Endodermal cell (in vitro differentiated cells): ENCODE measurements at regions not wholly inside any gene's neighbourhood (a gene's known extent, or its start where the extent isn't known, plus 50 kb on each side); places are given as distances from the start of the nearest gene placed in this dataset.

Experiments used
- DNase-seq: peaks from one replicate; pipeline ENCODE4 v3.0.0-alpha.2; 2017
- H3K27ac ChIP-seq: 2 replicates; pipeline ENCODE4 v1.5.1; 2013; ENCODE audit warnings: mild to moderate bottlenecking, low read depth, low read length, moderate library complexity
- H3K27me3 ChIP-seq: 2 replicates; pipeline ENCODE4 v1.6.1; 2013; ENCODE audit warnings: mild to moderate bottlenecking, low read length, moderate library complexity; ENCODE audit not compliant: insufficient read depth, control insufficient read depth, poor library complexity, severe bottlenecking
- H3K36me3 ChIP-seq: 2 replicates; pipeline ENCODE4 v1.7.0; 2013; ENCODE audit warnings: mild to moderate bottlenecking, low read length, moderate library complexity; ENCODE audit not compliant: control insufficient read depth, insufficient read depth
- H3K4me1 ChIP-seq: one replicate; pipeline ENCODE4 v1.7.0; 2013; ENCODE audit warnings: low read length; ENCODE audit not compliant: control insufficient read depth, insufficient read depth
- H3K4me3 ChIP-seq: 2 replicates; pipeline ENCODE4 v1.5.1; 2013; ENCODE audit warnings: mild to moderate bottlenecking, low read length, moderate library complexity
- H3K9ac ChIP-seq: 2 replicates; pipeline ENCODE4 v1.6.1; 2013; ENCODE audit warnings: mild to moderate bottlenecking, low read length, moderate library complexity; ENCODE audit not compliant: poor library complexity, severe bottlenecking; ENCODE audit errors: extremely low read depth
- H3K9me3 ChIP-seq: 2 replicates; pipeline ENCODE4 v1.6.1; 2013; ENCODE audit warnings: mild to moderate bottlenecking, low read length, moderate library complexity; ENCODE audit not compliant: control insufficient read depth
- H3K27ac Mint-ChIP-seq: 2 replicates; pipeline ENCODE4 v1.8.0; 2020; ENCODE audit warnings: mixed read lengths
- H3K27me3 Mint-ChIP-seq: 2 replicates; pipeline ENCODE4 v1.8.0; 2021; ENCODE audit warnings: mild to moderate bottlenecking, mixed read lengths; ENCODE audit not compliant: insufficient read depth
- H3K36me3 Mint-ChIP-seq: 2 replicates; pipeline ENCODE4 v1.8.0; 2020; ENCODE audit warnings: low read depth, mixed read lengths
- H3K4me1 Mint-ChIP-seq: 2 replicates; pipeline ENCODE4 v1.8.0; 2020; ENCODE audit warnings: mixed read lengths
- H3K4me3 Mint-ChIP-seq: 2 replicates; pipeline ENCODE4 v1.8.0; 2020; ENCODE audit warnings: mild to moderate bottlenecking, moderate library complexity, mixed read lengths
- H3K9me3 Mint-ChIP-seq: 2 replicates; pipeline ENCODE4 v1.8.0; 2020; ENCODE audit warnings: mild to moderate bottlenecking, mixed read lengths
- WGBS, 2 experiments: methylation state at CpG; one replicate each; pipeline versions ENCODE4 v1.1.5 to v1.1.7; 2013; ENCODE audit warnings: missing lambda C conversion rate in 2 of 2, mixed read lengths in 1 of 2; ENCODE audit not compliant: insufficient coverage in 1 of 2, insufficient read length in 1 of 2; 5-methylcytosine and 5-hydroxymethylcytosine counted together
- TF ChIP-seq, protein P1 (sequence below): fragments of 200-600 bp; sonication (generic); conservative IDR thresholded peaks from 2 replicates; pipeline ENCODE4 v1.5.0; 2021; ENCODE audit warnings: antibody characterized with exemption, mild to moderate bottlenecking

- Mint-ChIP-seq H3K36me3 (no peaks in the 10 kb centered on the region), H3K4me3 (no peak overlapping the region), H3K4me1 (no peaks in the 10 kb centered on the region), H3K27ac (no peak overlapping the region), H3K27me3 (no peaks in the 10 kb centered on the region), H3K9me3 (no peaks in the 10 kb centered on the region)
- Histone ChIP-seq H3K27ac (no peak overlapping the region), H3K36me3 (no peaks in the 10 kb centered on the region), H3K4me1 (no peaks in the 10 kb centered on the region), H3K9me3 (no peaks in the 10 kb centered on the region), H3K9ac (no peak overlapping the region), H3K4me3 (no peak overlapping the region), H3K27me3 (no peaks in the 10 kb centered on the region)
- TF ChIP-seq, protein P1, sequence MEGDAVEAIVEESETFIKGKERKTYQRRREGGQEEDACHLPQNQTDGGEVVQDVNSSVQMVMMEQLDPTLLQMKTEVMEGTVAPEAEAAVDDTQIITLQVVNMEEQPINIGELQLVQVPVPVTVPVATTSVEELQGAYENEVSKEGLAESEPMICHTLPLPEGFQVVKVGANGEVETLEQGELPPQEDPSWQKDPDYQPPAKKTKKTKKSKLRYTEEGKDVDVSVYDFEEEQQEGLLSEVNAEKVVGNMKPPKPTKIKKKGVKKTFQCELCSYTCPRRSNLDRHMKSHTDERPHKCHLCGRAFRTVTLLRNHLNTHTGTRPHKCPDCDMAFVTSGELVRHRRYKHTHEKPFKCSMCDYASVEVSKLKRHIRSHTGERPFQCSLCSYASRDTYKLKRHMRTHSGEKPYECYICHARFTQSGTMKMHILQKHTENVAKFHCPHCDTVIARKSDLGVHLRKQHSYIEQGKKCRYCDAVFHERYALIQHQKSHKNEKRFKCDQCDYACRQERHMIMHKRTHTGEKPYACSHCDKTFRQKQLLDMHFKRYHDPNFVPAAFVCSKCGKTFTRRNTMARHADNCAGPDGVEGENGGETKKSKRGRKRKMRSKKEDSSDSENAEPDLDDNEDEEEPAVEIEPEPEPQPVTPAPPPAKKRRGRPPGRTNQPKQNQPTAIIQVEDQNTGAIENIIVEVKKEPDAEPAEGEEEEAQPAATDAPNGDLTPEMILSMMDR = no peak
- DNase-seq = no peak
- 90 to 96% methylated on average over 13 to 14 of the region's 14 CpGs for WGBS, 2 experiments
Observed at GRCh38 chr5:143646961-143647360, 165.0 kb upstream of the HMHB1 start.

GRCh38 chr5:143645356-143645755 is 166.6 kb upstream of the HMHB1 start:
- Histone ChIP-seq H3K27me3 (no peaks in the 10 kb centered on the region), H3K27ac (no peak overlapping the region), H3K4me1 (no peaks in the 10 kb centered on the region), H3K9ac (no peak overlapping the region), H3K36me3 (no peaks in the 10 kb centered on the region), H3K4me3 (no peak overlapping the region), H3K9me3 (no peaks in the 10 kb centered on the region)
- H3K27me3 Mint-ChIP-seq = no peaks in the 10 kb centered on the region
- H3K36me3 Mint-ChIP-seq = no peaks in the 10 kb centered on the region
- 87 to 88% methylated on average over 6 of the region's 6 CpGs for WGBS, 2 experiments
- no peak overlapping the region for H3K27ac Mint-ChIP-seq
- H3K9me3 Mint-ChIP-seq = no peaks in the 10 kb centered on the region
- no peak overlapping the region for H3K4me3 Mint-ChIP-seq
- H3K4me1 Mint-ChIP-seq = no peaks in the 10 kb centered on the region
- TF ChIP-seq, protein P1 = no peak
- no peak for DNase-seq

DNA sequence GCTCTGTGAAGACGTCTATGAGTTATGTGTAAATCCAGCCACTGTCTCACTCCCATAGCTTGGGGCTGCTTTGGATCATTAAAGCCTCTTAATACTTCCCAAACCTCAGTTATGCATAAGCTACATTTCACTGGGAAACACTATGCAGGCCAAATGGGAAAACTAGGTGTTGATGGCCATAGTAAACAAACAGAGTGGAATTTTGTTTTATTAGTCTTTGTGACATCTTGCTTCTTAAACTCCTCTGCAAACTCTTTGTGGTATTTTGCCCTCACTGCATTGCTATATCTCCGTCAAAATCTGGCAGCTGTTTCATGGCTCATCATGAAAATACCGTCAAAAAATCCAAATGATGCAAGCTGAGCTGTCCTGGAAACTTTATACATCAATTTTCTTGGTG is 167.2 kb upstream of the HMHB1 start:
- TF ChIP-seq, protein P1 = no peak
- Mint-ChIP-seq H3K4me3 (no peak overlapping the region), H3K27ac (no peak overlapping the region), H3K36me3 (no peaks in the 10 kb centered on the region), H3K27me3 (no peaks in the 10 kb centered on the region), H3K9me3 (no peaks in the 10 kb centered on the region), H3K4me1 (no peaks in the 10 kb centered on the region)
- no peak overlapping the region for H3K9ac ChIP-seq
- no peaks in the 10 kb centered on the region for H3K36me3 ChIP-seq
- 65 to 79% methylated on average over 2 to 3 of the region's 3 CpGs for WGBS, 2 experiments
- H3K27ac ChIP-seq = no peak overlapping the region
- H3K4me3 ChIP-seq = no peak overlapping the region
- H3K9me3 ChIP-seq = no peaks in the 10 kb centered on the region
- no peaks in the 10 kb centered on the region for H3K27me3 ChIP-seq
- H3K4me1 ChIP-seq = no peaks in the 10 kb centered on the region
- no peak for DNase-seq
